Urinary bladder (tissue), 3 donors: ENCODE measurements at regions not wholly inside any gene's neighbourhood (a gene's known extent, or its start where the extent isn't known, plus 50 kb on each side); places are given as distances from the start of the nearest gene placed in this dataset.

Source experiments
- DNase-seq: peaks from one replicate; pipeline ENCODE4 v3.0.0-alpha.2; 2015; ENCODE audit errors: extremely low spot score
- H3K27ac ChIP-seq: one replicate; pipeline ENCODE4 v1.5.1; 2013; ENCODE audit warnings: low read depth, mild to moderate bottlenecking, moderate library complexity
- H3K36me3 ChIP-seq: one replicate; pipeline ENCODE4 v1.6.1; 2013; ENCODE audit warnings: mild to moderate bottlenecking, moderate library complexity; ENCODE audit not compliant: insufficient read depth
- H3K4me1 ChIP-seq: one replicate; pipeline ENCODE4 v1.6.1; 2013; ENCODE audit warnings: mild to moderate bottlenecking, moderate library complexity; ENCODE audit not compliant: insufficient read depth
- H3K4me3 ChIP-seq: one replicate; pipeline ENCODE4 v1.5.1; 2013; ENCODE audit warnings: low read depth, low read length
- WGBS: extraction: QIAGEN DNeasy Blood & Tissue Kit; methylation state at CpG from one replicate; pipeline ENCODE4 v1.1.7; 2013; 5-methylcytosine and 5-hydroxymethylcytosine counted together
- donor health status: healthy with polysubstance abuse.
- donor health status: healthy.

DNA sequence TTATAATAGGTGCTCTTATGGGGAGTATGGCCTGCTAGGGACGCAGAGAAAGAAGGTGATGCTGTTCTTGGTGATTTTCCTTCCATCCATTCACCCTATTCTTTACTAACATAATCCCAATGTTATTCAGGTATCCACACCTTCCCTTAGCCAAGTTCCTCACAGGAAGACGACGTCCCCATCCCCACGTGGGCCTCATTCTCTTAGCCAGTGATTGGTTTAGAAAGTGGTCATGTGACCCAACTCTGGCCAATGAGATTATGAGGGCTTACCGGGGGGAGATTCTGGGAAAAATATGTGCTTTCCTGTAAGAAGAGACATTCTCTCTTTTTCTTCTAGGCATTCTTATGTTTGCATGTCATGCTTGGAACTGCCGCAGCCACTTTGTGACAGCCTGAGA is 474.7 kb downstream of the HAPSTR1 start:
- WGBS, result 87% methylated on average over 6 of the region's 6 CpGs
- no peak for DNase-seq
- Histone ChIP-seq H3K4me1 (no peaks in the 10 kb centered on the region), H3K4me3 (no peak overlapping the region), H3K27ac (no peak overlapping the region), H3K36me3 (no peaks in the 10 kb centered on the region)

DNA sequence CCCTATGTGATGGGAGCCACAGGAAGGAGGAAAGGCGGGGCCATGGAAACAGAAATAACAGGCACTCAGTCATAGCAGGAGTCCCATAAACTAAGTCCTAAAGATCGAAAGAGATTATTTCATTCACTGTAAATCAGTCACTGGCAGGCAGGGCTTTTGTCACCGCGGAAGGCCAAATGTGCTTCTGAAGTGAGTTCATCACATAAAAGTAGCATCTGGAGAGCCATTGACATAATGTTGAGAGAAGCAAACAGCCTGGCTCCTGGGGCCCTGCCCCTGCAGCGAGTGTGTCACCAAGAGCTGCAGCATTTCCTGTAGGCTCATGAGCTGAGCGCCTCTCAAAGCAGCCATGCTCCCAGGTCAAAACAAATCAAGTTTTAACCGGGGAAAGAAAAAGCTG is 476.2 kb downstream of the HAPSTR1 start:
- Histone ChIP-seq H3K27ac (no peak overlapping the region), H3K4me3 (no peak overlapping the region), H3K36me3 (no peaks in the 10 kb centered on the region), H3K4me1 (no peaks in the 10 kb centered on the region)
- 29% methylated on average over 7 of the region's 7 CpGs for WGBS
- DNase-seq, result no peak

DNA sequence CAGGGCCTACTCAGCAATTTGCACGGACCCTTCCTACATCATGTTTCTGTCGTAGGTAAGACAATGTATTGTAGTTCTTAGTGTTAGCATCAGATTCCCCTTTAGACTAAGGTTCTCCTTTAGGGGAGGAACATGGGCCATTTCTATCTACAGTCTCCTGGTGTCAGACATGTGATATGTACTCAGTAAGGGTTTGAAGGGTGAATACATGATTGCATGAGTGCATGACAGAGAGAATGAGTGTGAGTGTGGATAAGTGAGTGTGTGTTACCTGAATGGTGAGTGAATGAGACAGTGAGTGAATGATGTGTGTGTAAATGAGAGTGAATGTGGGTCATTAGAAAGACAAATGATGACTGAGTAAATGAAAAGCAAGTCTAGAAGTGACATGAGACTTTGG is 476.8 kb downstream of the HAPSTR1 start:
- Histone ChIP-seq H3K27ac (no peak overlapping the region), H3K36me3 (no peaks in the 10 kb centered on the region), H3K4me3 (no peak overlapping the region), H3K4me1 (no peaks in the 10 kb centered on the region)
- no peak for DNase-seq
- 75% methylated on average over 2 of the region's 2 CpGs for WGBS

DNA sequence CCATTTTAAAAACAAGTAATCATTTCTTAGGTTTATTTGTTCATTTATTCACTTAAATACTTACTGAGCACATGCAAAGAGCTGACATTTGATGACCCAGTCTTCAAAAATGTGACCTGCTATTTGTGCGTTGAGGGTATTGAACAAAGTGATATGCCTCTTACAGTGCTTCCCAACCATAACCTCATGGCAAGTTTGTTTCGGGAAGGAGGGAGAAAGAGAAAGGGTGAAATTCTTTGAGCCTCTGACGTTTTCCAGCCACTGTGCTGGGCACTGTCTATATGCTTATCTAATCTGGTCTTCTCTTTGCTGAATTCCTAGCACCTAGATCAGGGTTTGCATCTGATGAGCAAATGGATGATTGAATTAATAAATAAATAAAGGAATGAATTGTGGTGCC is 479.1 kb downstream of the HAPSTR1 start:
- H3K27ac ChIP-seq, result no peak overlapping the region
- no peaks in the 10 kb centered on the region for H3K36me3 ChIP-seq
- H3K4me1 ChIP-seq, result no peaks in the 10 kb centered on the region
- WGBS, result 57% methylated on average over 3 of the region's 3 CpGs
- H3K4me3 ChIP-seq, result no peak overlapping the region
- DNase-seq, result no peak

DNA sequence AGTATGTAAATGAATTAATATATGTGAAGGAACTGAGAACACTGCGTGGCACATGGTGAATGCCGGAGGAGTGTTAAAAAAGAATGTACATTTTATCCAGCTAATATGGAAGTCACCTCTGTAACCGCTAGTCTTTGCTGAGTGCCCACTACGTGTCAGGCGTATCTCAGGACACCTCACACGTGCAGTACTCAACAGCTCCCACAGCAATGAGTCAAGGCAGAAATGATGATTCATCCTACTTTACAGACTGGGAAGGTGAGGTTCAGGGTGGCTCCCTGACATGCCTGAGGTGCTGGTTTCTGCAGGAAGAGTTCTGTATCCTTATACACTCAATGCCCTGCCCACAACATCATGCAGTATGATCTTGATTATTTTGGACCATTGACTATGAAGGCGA is 487.0 kb downstream of the HAPSTR1 start:
- H3K4me1 ChIP-seq, result no peaks in the 10 kb centered on the region
- no peaks in the 10 kb centered on the region for H3K36me3 ChIP-seq
- H3K4me3 ChIP-seq, result no peak overlapping the region
- WGBS, result 76% methylated on average over 7 of the region's 7 CpGs
- no peak for DNase-seq
- H3K27ac ChIP-seq, result no peak overlapping the region

DNA sequence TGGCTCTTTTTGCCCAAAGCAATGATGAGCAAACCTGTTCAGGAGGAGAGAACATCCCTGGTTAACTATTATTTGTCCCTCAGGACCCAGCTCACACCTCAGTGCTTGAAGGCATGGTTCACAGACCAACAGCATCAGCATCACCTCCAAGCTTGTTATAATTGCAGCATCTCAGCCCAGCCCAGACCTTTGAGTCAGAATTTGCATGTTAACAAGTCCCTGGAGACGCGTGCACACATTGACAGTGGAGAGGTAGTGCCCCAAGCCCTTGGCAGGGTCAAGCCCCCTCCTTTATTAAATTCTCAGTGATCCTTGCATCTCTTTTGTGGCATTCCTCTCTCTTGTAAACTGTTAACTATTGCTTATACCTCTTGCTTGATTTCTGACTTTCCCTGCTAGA is 488.6 kb downstream of the HAPSTR1 start:
- 63% methylated on average over 2 of the region's 2 CpGs for WGBS
- Histone ChIP-seq H3K4me1 (no peaks in the 10 kb centered on the region), H3K27ac (no peak overlapping the region), H3K4me3 (no peak overlapping the region), H3K36me3 (no peaks in the 10 kb centered on the region)
- no peak for DNase-seq

DNA sequence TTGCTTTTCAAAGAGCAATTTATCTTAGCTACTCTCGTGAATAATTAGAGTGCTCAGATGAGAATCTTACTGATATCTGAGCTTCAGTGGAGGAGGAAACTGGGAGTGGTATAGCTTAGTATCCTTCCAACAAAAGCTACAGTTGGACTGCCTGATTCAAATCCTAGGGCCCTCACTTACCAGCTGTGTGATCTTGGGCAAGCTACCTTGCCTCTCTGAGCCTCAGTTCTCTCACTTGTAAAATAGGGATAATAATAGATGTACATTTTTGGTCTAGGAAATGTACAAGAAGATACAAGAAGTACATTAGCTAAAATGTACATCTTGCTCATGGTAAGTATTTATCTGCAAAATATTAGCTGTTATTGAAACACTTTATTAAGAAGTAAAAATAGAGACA is 502.0 kb downstream of the HAPSTR1 start:
- WGBS, result 45% methylated on average over 1 of the region's 1 CpG
- Histone ChIP-seq H3K4me1 (no peaks in the 10 kb centered on the region), H3K36me3 (no peaks in the 10 kb centered on the region), H3K4me3 (no peak overlapping the region), H3K27ac (no peak overlapping the region)
- DNase-seq, result no peak

DNA sequence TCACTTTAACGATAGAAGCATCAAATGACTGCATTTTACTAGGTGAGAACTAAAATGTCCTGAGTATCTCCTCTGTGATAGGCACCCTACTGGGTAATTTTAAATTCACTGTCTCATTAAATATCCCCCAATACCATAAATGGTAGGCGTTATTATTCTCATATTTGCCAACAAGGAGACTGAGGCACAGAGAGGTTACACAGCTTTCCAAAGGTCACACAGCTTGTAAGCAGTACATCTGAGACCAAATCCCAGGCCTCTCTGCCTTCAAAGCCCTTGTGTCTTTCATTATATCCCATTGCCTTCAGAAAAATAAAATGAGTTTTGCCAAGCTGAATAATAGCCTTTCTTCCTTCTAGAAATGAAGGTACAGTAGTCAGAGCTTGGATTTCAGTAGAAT is 502.6 kb downstream of the HAPSTR1 start:
- 59% methylated on average over 2 of the region's 2 CpGs for WGBS
- H3K4me3 ChIP-seq, result no peak overlapping the region
- DNase-seq, result no peak
- no peaks in the 10 kb centered on the region for H3K4me1 ChIP-seq
- H3K36me3 ChIP-seq, result no peaks in the 10 kb centered on the region
- no peak overlapping the region for H3K27ac ChIP-seq

DNA sequence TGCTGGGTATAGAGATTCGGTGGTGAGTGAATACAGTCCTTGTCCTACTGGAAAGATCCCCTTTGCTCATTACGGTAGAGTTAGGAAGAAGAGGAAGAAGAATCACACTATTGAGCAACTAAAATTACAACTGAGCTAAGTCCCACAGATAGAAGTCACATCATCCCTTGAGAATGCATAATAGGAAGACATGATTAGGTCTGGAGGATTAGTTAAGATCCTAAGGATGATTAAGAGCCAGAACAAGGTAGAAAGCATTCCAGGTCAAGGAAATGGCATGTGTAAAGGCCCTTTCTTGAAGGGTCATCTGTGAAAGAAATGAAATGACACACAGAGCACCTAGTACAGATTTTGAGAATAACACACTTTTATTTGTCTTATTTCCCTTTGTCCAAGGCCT is 503.5 kb downstream of the HAPSTR1 start:
- 60% methylated on average over 2 of the region's 2 CpGs for WGBS
- no peak for DNase-seq
- Histone ChIP-seq H3K36me3 (no peaks in the 10 kb centered on the region), H3K27ac (no peak overlapping the region), H3K4me3 (no peak overlapping the region), H3K4me1 (no peaks in the 10 kb centered on the region)

DNA sequence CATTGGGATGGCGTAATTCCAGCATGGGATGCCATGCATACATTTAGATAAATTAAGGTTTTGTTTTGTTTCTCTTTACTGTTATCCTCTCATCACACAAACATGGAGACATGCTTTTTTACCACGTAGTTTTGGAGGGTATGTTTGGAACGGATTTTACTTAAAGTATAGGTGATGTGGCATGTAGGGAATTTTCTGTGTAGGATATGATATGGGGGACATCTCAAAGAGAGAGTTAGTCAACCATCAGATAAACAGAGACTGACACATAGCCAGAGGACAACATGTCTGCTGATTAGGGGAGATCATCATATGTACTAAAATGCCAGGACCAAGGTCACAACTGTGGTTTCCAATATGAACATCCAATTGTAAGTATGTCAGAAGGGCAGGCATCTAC is 503.9 kb downstream of the HAPSTR1 start:
- WGBS, result 49% methylated on average over 3 of the region's 3 CpGs
- no peak for DNase-seq
- no peaks in the 10 kb centered on the region for H3K4me1 ChIP-seq
- H3K36me3 ChIP-seq, result no peaks in the 10 kb centered on the region
- H3K27ac ChIP-seq, result no peak overlapping the region
- no peak overlapping the region for H3K4me3 ChIP-seq

DNA sequence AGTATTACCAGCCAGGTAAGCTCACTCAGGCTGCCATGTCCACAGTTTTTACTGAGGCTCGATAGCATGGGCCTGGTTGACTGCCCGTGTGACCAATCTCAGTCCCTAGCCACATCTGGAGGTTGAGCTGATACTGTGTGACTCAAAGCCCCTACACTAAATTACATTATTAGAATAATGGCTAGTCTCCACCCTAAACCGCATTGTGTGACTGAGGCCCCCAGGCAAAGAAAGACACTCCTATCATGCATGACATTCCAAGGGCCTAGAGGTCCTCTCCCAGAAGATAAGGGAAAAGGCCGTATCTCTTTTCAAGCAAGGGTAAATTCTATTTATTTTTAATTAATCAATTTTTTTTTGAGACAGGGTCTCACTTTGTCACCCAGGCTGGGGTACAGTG is 505.3 kb downstream of the HAPSTR1 start:
- 92% methylated on average over 4 of the region's 4 CpGs for WGBS
- H3K4me3 ChIP-seq, result no peak overlapping the region
- no peak for DNase-seq
- H3K4me1 ChIP-seq, result no peaks in the 10 kb centered on the region
- no peak overlapping the region for H3K27ac ChIP-seq
- no peaks in the 10 kb centered on the region for H3K36me3 ChIP-seq

DNA sequence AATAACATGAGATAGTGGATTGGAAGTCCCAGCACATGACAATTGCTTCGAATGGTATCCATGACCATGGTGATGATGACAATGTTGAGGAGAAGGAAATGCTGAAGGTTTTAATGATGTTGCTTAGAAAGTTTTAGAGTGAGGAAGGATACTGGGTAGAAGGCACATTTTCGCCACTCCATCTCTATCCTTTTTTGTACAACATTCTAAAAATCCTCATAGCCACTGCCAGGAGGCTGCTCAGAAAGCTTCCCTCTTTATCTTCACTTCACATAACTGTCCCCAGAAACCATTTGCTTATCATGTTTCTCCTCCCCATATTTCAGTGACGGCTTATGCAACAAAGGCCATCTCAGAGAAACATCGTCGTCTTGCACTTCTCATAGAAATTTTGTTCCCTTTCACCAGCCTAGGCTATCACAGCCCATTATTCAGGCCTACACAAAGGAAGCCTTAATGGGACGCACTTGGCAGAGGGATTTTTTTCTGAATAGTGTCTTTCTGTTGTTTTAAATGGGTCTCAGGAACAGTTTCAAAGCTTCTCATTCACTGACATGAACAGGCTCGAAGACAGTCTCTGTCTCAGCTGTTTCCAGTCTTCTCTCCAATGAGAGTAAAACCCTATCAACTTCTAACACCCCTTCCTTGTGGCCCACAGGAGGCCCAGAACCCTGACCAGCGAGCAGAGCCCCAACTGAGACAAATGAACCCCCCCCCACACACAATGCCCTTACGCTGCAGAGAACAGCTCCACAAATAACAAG is 506.7 kb downstream of the HAPSTR1 start:
- WGBS, result 50% methylated on average over 9 of the region's 9 CpGs
- no peak overlapping the region for H3K4me3 ChIP-seq
- H3K4me1 ChIP-seq, result no peaks in the 10 kb centered on the region
- no peak overlapping the region for H3K27ac ChIP-seq
- no peaks in the 10 kb centered on the region for H3K36me3 ChIP-seq
- DNase-seq, result no peak

DNA sequence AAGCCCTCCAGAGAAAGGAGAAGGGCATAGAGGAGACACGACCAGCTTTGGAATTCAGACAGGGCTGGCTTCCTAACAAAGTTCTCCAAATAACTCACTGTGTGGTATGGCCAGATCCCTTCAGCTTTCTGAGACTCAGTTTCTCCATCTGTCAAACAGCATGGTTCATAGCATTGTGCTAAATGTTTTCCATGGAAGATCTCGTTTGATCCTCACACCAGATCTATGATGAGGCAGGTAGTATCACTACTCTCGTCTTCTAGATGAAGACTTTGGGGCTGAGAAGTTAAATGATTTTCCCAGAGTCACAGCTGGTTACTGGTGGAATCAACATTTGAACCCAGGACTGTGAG is 507.3 kb downstream of the HAPSTR1 start:
- no peak for DNase-seq
- no peaks in the 10 kb centered on the region for H3K36me3 ChIP-seq
- H3K4me1 ChIP-seq, result no peaks in the 10 kb centered on the region
- no peak overlapping the region for H3K27ac ChIP-seq
- WGBS, result 62% methylated on average over 3 of the region's 3 CpGs
- H3K4me3 ChIP-seq, result no peak overlapping the region

DNA sequence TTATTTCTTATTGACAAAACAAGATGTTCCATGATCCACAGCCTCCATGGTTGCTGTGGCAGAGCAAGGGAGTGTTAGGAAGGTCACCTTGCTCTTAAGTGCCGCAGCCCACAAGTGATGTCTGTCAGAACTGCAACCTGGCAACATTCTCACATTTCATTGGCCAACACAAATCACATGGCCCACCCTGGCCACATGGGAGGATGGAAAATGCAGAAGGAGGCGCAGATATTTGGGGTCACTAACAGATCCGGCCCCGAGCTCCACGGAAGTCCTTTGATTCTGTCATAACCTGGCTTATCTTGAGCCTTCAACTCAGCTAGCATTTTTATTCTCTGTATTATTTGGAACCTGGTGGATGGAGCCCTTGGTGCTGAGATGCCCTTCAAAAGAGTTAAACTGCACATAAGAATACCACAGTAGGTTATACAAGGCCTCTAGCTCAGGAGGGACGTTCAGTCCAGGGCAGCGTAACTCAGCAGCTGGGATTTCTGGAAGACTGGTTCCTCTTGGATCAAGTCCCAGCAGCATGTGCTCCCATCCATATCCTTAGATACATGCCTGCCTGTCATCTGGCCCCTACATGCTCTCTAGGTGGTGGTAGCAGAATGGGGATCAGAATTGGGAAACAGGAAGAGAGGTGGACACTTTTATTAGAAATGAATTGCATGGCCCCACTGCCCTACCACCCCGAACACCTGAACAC is 508.1 kb downstream of the HAPSTR1 start:
- 83% methylated on average over 8 of the region's 8 CpGs for WGBS
- no peaks in the 10 kb centered on the region for H3K36me3 ChIP-seq
- no peaks in the 10 kb centered on the region for H3K4me1 ChIP-seq
- DNase-seq, result no peak
- no peak overlapping the region for H3K27ac ChIP-seq
- no peak overlapping the region for H3K4me3 ChIP-seq
